HG02885 (cell line): ENCODE measurements at regions not wholly inside any gene's neighbourhood (a gene's known extent, or its start where the extent isn't known, plus 50 kb on each side); places are given as distances from the start of the nearest gene placed in this dataset.
A peak's percentile ranks its signal among the peaks of the same experiment; 100 is the strongest.

Experiments used
- ATAC-seq: cut with Tn5 transposase; IDR thresholded peaks from one replicate; pipeline ENCODE4 v1.9.1; 2021; ENCODE audit warnings: mild to moderate bottlenecking; ENCODE audit not compliant: unreplicated experiment, poor library complexity

GRCh38 chr1:230517786-230518185 is 91.7 kb upstream of the PGBD5 start:
- no peak for ATAC-seq

DNA sequence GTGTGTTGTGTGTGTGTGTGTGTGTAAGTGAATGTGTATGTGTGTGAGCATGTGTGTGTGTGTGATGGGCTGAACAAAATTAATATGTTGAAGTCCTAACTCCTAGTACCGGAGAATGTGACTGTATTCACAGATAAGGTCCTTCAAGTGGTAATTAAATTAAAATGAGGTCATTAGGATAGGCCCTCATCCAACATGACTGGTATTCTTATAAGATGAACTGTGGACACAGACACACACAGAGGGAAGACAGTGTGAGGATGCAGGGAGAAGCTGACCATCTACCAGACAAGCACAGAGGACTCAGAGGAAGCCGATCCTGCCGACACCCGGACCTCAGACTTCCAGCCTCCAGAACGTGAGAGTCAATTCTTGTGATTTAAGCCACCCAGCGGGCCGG is 91.2 kb upstream of the PGBD5 start:
- no peak for ATAC-seq

DNA sequence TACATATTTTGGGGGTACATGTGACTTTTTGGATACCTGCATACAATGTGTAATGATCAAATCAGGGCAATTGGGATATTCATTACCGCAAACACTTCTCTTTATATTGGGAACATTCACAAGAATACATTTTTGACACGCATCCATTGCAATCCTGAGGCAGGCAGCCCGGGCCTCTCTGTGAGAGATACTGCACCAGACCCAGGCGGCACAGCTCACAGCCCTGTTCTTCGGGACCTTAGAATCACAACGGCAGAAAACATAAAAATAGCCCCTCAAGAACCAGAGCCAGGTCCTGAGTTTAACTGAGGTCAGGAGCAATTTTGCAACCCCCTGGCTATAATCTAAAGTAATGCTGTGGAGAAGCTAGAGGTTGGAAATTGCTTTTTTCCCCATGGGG is 90.8 kb upstream of the PGBD5 start:
- ATAC-seq, result no peak

GRCh38 chr1:230515451-230516145 is 89.5 kb upstream of the PGBD5 start:
- ATAC-seq, result no peak

DNA sequence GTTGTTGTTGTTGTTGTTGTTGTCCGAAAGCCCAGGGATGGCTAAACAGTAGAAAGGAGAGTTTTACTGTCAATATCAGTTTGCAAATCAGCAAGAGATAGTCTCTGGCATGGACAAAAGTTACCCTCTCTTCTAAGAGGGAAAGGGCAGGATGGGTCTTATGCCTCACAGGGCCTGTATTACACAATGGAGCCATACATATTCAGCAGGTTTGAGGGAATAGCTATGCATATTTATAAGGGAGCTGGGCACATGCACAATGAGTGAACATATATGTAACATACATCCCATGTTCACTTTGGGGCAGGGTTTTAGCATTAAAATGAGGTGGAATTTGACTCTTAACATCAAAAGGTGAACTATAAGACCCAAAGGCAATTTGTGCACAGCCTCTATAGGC is 84.4 kb upstream of the PGBD5 start:
- no peak for ATAC-seq

GRCh38 chr1:230509281-230509977 is 83.3 kb upstream of the PGBD5 start:
- ATAC-seq, result no peak

GRCh38 chr1:230507666-230508402 is 81.7 kb upstream of the PGBD5 start:
- ATAC-seq, result no peak

DNA sequence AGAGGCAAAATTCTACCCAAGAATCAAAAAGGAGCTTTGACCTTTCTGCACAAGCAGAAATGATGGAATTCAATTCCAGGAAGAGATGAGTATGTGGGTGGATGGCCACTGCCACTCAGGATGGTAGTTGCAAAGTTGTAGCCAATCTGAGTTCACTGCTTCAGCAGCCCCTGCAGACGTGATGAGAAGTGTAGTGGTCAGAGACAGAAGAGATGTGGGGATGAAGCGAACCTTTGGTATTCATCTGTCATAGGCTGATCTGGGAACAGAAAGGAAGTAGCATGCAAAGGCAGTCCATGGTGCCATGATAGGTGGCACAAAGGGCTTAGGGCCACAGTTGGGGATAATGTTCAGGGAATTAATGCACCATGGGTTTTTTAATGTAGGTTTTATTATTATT is 81.1 kb upstream of the PGBD5 start:
- no peak for ATAC-seq

DNA sequence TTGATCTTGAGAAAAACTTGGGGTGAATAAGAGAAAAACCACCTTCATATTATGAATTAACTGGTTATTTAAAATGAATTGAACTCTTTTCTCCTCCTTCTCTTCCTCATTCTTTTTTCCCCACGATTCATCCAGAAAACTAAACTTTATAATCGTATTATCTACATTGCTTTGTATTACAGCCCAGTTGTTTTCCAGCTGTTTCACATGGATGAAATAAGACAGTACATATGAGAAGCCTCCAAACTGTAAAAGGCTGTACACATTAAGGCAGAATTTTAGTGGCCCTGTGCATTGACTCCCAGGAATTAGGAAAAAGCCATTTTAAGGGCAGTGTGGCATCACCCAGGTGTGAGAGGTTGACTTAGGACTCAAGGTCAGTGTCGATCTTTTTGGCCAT is 80.3 kb upstream of the PGBD5 start:
- no peak for ATAC-seq

- ATAC-seq, result no peak
Measured at GRCh38 chr1:230504310-230504709, 78.2 kb upstream of the PGBD5 start.

DNA sequence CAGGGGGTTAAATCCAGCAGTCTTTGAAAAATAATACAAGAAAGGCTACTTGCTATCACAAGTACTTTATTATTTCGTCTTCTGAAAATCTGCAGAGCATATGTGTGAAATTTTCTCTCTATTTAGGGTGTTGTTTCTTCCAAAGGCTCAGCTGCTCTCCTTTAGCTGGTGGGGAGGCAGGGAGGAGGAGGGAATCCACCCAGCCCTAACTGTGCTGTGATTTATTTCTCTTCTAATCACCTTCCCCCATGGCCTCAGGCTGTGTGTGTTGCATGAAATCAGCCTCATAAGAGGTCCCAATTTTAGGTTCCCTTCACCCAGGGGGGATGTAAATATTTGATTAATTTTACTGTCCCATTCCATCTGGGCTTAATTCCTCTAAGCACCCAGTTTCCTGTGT is 77.6 kb upstream of the PGBD5 start:
- ATAC-seq, result no peak

- ATAC-seq, result no peak
Measured at GRCh38 chr1:230502996-230503395, 76.9 kb upstream of the PGBD5 start.

DNA sequence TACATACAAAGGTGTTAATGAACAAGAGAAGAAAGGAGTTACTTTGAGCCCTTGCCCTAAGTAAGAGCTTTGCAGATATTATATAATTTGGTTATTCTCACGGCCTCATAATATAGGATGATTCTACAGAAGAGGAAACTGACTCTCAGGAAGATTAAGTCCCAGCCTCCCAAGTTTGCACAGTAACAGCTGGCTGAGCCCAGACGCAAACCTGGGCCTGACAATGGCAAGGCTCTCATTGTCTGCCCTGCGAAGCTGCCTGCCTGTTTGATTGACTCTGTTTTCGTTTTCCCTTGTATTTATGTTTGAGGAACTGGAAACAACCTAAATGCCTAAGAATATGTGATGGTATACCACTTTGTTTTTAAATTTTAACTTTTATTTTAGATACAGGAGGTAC is 76.2 kb upstream of the PGBD5 start:
- ATAC-seq, result no peak

- ATAC-seq, result no peak
Measured at GRCh38 chr1:230501849-230502248, 75.7 kb upstream of the PGBD5 start.

GRCh38 chr1:230501242-230501641 is 75.1 kb upstream of the PGBD5 start:
- no peak for ATAC-seq

DNA sequence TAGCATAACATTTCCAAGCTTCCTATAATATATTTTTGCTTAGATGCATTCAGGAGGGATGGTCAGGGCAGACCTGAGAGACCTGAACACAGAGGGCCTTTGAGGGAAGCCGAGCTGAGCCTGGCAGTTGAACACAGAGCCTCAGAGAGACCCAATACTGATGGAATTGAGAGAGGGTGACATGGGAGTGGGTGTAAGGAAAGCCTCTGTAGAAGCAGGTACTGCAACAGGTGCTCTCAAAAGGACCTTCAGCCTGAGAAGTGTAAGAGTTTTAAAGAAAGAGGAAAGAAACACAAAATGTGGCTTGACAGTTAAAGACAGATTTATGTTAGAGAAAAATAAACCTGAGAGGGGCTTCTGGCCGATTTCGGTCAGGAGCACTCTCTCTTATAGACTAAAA is 73.9 kb upstream of the PGBD5 start:
- no peak for ATAC-seq

DNA sequence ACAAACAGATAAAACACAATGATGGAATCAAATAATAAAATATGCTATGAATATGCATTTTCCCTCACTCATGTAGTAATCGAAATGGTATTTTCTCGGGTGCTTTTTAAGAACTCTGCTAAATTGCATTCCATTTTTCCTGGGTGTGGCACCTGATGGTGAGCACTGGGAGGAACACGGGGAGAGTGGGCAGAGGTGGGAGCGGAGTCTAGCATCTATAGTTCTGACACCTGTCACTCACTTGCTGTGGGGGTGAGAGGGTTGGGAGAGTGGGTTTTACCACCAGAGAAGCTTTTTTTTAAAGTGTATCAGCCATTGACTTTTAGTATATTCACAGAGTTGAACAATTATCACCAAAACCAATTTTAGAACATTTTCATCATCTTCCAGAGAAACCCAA is 73.4 kb upstream of the PGBD5 start:
- no peak for ATAC-seq

- no peak for ATAC-seq
Measured at GRCh38 chr1:230498704-230499103, 72.6 kb upstream of the PGBD5 start.

- no peak for ATAC-seq
Measured at GRCh38 chr1:230496451-230496850, 70.3 kb upstream of the PGBD5 start.

DNA sequence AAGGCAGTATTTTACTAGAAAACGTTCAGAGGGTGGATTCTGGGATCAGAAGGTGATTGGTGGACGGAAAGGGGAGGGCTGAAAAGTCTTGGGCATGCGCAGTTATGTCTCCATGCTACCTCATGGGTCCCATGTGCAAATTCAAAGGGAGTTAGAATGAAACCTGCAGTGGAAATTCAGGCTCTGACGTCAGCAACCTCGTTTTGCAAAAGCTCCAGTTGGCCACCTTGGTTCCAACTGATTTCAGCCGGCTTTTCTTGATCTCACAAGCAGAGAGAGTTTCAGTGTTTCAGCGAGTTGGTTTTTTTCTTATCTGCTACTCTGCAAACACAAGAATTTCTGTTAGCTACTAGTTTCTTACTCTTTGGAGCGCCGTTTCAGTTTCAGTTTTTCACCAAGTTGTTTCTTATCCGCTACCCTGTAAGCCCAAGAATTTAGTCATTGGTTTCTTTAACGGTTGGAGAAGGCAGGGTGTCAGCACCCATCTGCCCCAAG is 69.8 kb upstream of the PGBD5 start:
- ATAC-seq, result peak; percentile 63

DNA sequence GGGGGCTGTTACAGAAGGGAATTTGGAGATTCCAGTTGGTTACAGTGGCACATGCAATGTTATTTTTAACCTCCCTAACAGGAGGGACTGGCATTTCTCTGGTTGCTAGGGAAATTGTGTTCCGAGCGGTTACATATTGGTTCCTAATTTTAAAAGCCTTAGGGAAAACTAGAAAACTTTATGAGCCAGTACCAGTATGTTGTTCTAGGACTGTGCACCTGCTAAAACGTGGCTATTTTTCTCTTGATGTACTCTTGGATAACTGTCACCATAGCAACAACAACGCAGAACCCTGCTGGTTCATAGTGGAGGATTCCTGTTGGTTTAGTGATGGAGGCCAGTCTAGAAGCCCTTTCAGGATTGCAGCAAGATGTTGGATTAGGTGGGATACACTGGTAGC is 68.9 kb upstream of the PGBD5 start:
- ATAC-seq, result no peak
